ENCODE measurements at regions not wholly inside any gene's neighbourhood (a gene's known extent, or its start where the extent isn't known, plus 50 kb on each side); places are given as distances from the start of the nearest gene placed in this dataset.

DNA sequence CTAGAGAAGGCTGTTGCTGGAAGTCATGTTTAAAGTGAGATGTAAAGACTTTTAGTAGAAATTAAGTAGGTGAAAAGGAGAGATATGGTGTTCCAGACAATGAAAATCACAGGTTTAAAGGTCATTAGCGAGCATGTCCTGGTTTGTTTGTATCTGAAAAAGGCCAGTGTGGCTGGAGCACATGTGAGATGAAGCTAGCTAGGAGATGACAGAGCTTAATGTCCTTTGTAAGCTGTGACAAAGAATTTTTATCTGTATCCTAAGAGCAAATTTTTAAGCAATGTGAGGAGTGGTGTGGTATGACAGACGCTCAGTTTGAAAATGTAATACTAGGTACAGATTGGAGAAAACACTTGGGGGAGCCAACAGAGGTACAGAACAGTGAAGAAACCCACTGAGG, 567.2 kb upstream of the ARRDC3 start:
- Histone ChIP-seq H3K9me3 (ENCODE audit: low read length) (no peaks in the 10 kb centered on the region), H3K27ac (ENCODE audit: low read depth, low read length, poor library complexity, severe bottlenecking) (no peak overlapping the region), H3K36me3 (ENCODE audit: insufficient read depth, low read length) (no peaks in the 10 kb centered on the region), H3F3A (ENCODE audit: insufficient read depth, low read length) (no peaks in the 10 kb centered on the region), H3K4me3 (ENCODE audit: low read depth, low read length, poor library complexity, severe bottlenecking) (no peak overlapping the region), H3K79me2 (ENCODE audit: insufficient read depth, low read length) (no peaks in the 10 kb centered on the region), H3K9ac (ENCODE audit: low read length) (no peak overlapping the region), H4K20me1 (ENCODE audit: insufficient read depth, low read length) (no peaks in the 10 kb centered on the region), H3K27me3 (ENCODE audit: insufficient read depth, low read length) (no peaks in the 10 kb centered on the region), H2AFZ (ENCODE audit: low read length) (no peak overlapping the region), H3K9me2 (ENCODE audit: low read depth, low read length) (no peaks in the 10 kb centered on the region), H3K4me1 (ENCODE audit: insufficient read depth, low read length, severe bottlenecking) (no peaks in the 10 kb centered on the region), H3K4me2 (ENCODE audit: low read length) (no peak overlapping the region)
- no peak for TF ChIP-seq EZH2 (IDR thresholded peaks at IDR 0.05; ENCODE audit: borderline replicate concordance, low read length)
- TF ChIP-seq, protein P1, sequence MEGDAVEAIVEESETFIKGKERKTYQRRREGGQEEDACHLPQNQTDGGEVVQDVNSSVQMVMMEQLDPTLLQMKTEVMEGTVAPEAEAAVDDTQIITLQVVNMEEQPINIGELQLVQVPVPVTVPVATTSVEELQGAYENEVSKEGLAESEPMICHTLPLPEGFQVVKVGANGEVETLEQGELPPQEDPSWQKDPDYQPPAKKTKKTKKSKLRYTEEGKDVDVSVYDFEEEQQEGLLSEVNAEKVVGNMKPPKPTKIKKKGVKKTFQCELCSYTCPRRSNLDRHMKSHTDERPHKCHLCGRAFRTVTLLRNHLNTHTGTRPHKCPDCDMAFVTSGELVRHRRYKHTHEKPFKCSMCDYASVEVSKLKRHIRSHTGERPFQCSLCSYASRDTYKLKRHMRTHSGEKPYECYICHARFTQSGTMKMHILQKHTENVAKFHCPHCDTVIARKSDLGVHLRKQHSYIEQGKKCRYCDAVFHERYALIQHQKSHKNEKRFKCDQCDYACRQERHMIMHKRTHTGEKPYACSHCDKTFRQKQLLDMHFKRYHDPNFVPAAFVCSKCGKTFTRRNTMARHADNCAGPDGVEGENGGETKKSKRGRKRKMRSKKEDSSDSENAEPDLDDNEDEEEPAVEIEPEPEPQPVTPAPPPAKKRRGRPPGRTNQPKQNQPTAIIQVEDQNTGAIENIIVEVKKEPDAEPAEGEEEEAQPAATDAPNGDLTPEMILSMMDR (IDR thresholded peaks at IDR 0.05; ENCODE audit: low read length) = no peak

DNA sequence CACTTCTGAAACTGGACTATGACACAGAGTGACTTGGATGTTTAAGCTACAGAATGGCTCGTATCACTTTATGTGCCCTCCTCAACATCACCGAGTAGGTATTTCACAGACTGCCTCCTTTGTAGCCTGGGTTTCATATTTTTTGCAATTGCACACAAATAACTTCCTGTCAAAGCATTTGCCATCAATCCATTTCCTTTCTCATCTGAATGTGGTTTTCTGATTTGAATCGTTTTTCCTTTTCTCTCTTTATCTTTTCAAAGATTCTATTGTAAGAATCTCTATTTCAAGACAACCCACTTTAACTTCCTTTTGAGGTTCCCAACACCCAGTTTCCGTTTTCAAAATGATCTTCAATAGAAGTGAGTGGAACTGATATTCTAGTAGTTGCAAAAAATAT, 563.8 kb upstream of the ARRDC3 start:
- no peaks in the 10 kb centered on the region for H3K79me2 ChIP-seq (ENCODE audit: insufficient read depth, low read length)
- H2AFZ ChIP-seq (ENCODE audit: low read length) = no peak overlapping the region
- no peak overlapping the region for H3K9ac ChIP-seq (ENCODE audit: low read length)
- H3K9me2 ChIP-seq (ENCODE audit: low read depth, low read length) = no peaks in the 10 kb centered on the region
- H3K27ac ChIP-seq (ENCODE audit: low read depth, low read length, poor library complexity, severe bottlenecking) = no peak overlapping the region
- no peaks in the 10 kb centered on the region for H3K36me3 ChIP-seq (ENCODE audit: insufficient read depth, low read length)
- no peaks in the 10 kb centered on the region for H3F3A ChIP-seq (ENCODE audit: insufficient read depth, low read length)
- H3K4me2 ChIP-seq (ENCODE audit: low read length) = no peak overlapping the region
- no peaks in the 10 kb centered on the region for H4K20me1 ChIP-seq (ENCODE audit: insufficient read depth, low read length)
- no peaks in the 10 kb centered on the region for H3K4me1 ChIP-seq (ENCODE audit: insufficient read depth, low read length, severe bottlenecking)
- no peak overlapping the region for H3K4me3 ChIP-seq (ENCODE audit: low read depth, low read length, poor library complexity, severe bottlenecking)
- no peaks in the 10 kb centered on the region for H3K27me3 ChIP-seq (ENCODE audit: insufficient read depth, low read length)
- TF ChIP-seq, protein P1 (IDR thresholded peaks at IDR 0.05; ENCODE audit: low read length) = no peak
- no peak for TF ChIP-seq EZH2 (IDR thresholded peaks at IDR 0.05; ENCODE audit: borderline replicate concordance, low read length)
- H3K9me3 ChIP-seq (ENCODE audit: low read length) = no peaks in the 10 kb centered on the region

DNA sequence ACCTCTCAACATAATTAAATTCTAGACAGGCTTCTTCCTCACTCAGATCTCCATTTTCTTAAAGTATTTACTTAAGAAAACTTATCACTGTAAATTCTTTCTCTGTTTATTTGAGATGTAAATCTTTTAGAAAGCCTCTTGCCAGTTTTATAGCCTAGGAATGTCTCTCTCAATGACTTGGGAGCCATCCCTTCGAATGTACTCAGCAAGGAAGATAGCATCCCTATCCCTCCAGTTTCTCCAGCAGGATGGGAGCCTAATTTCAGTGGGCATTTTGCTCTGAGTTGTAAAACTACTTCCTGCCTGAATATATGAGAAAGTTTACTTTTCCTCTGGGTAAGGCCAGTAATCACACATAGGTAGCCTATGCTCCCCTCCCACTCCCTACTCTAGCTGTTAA, 558.5 kb upstream of the ARRDC3 start:
- H3K4me1 ChIP-seq (ENCODE audit: insufficient read depth, low read length, severe bottlenecking) = no peaks in the 10 kb centered on the region
- no peak overlapping the region for H3K27ac ChIP-seq (ENCODE audit: low read depth, low read length, poor library complexity, severe bottlenecking)
- H3K9ac ChIP-seq (ENCODE audit: low read length) = no peak overlapping the region
- H3K36me3 ChIP-seq (ENCODE audit: insufficient read depth, low read length) = no peaks in the 10 kb centered on the region
- H3K9me2 ChIP-seq (ENCODE audit: low read depth, low read length) = no peaks in the 10 kb centered on the region
- TF ChIP-seq EZH2 (IDR thresholded peaks at IDR 0.05; ENCODE audit: borderline replicate concordance, low read length) = no peak
- TF ChIP-seq, protein P1 (IDR thresholded peaks at IDR 0.05; ENCODE audit: low read length) = no peak
- H3K9me3 ChIP-seq (ENCODE audit: low read length) = no peaks in the 10 kb centered on the region
- H4K20me1 ChIP-seq (ENCODE audit: insufficient read depth, low read length) = no peaks in the 10 kb centered on the region
- no peak overlapping the region for H3K4me2 ChIP-seq (ENCODE audit: low read length)
- no peaks in the 10 kb centered on the region for H3F3A ChIP-seq (ENCODE audit: insufficient read depth, low read length)
- no peaks in the 10 kb centered on the region for H3K27me3 ChIP-seq (ENCODE audit: insufficient read depth, low read length)
- no peaks in the 10 kb centered on the region for H3K79me2 ChIP-seq (ENCODE audit: insufficient read depth, low read length)
- no peak overlapping the region for H3K4me3 ChIP-seq (ENCODE audit: low read depth, low read length, poor library complexity, severe bottlenecking)
- no peak overlapping the region for H2AFZ ChIP-seq (ENCODE audit: low read length)

Data from OCI-LY1 (cell line).